Endothelial cell of umbilical vein (primary cell): ENCODE measurements at regions not wholly inside any gene's neighbourhood (a gene's known extent, or its start where the extent isn't known, plus 50 kb on each side); places are given as distances from the start of the nearest gene placed in this dataset.

Experiments
- BruUV-seq: library from RNA; stranded (reverse); fragments of 400-500 nt; replicated peaks from 2 replicates; lab custom pipeline; 2021; lab: Mats Ljungman, UMichigan
- CTCF ChIA-PET: fragments of 300-600, 350-600 bp; sonication (Branson Sonifier 250); formaldehyde crosslinking; loops from one replicate; lab custom pipeline; 2021; ENCODE audit warnings: antibody characterized with exemption, inconsistent platforms; lab: Charles Lee
- POLR2A ChIA-PET: fragments of 300-600, 350-600 bp; sonication (Branson Sonifier 250); formaldehyde crosslinking; loops from one replicate; lab custom pipeline; 2021; ENCODE audit warnings: antibody characterized with exemption, inconsistent platforms; lab: Charles Lee
- DNase-seq: peaks from one replicate; pipeline ENCODE4 v3.0.0-alpha.2; 2011; ENCODE audit warnings: low read depth, low spot score
- FAIRE-seq: peaks from 2 replicates; lab custom pipeline; 2011; peaks lifted over from hg19 to GRCh38; lab: Jason Lieb, UNC
- H2AFZ ChIP-seq: 2 replicates; pipeline ENCODE4 v1.6.0; 2012; ENCODE audit warnings: low read depth, low read length, control low read depth, inconsistent platforms
- H3K27ac ChIP-seq: 2 replicates; pipeline ENCODE4 v1.5.1; 2011; ENCODE audit warnings: low read depth, mild to moderate bottlenecking, control low read depth, low read length, moderate library complexity; ENCODE audit not compliant: insufficient read depth
- H3K27me3 ChIP-seq, 2 experiments: 2 replicates each; pipeline versions ENCODE4 v1.6.0 to v1.6.1; 2011; ENCODE audit warnings: low read length in 2 of 2, mixed read lengths in 1 of 2; ENCODE audit not compliant: control insufficient read depth in 2 of 2, insufficient read depth in 2 of 2
- H3K36me3 ChIP-seq, 2 experiments: 2 replicates in 1 of 2; 3 replicates in 1 of 2; pipeline ENCODE4 v1.5.1; 2011; ENCODE audit warnings: low read length in 2 of 2, mild to moderate bottlenecking in 1 of 2, moderate library complexity in 1 of 2; ENCODE audit not compliant: control insufficient read depth in 2 of 2, insufficient read depth in 2 of 2; ENCODE audit errors: extremely low read depth in 1 of 2
- H3K4me1 ChIP-seq: 3 replicates; pipeline ENCODE4 v1.5.1; 2011; ENCODE audit warnings: mild to moderate bottlenecking, low read length; ENCODE audit not compliant: control insufficient read depth, insufficient read depth; ENCODE audit errors: extremely low read depth
- H3K4me2 ChIP-seq: 2 replicates; pipeline ENCODE4 v1.6.1; 2011; ENCODE audit warnings: low read length, control low read depth, mixed read lengths; ENCODE audit not compliant: insufficient read depth
- H3K4me3 ChIP-seq, 3 experiments: fragments of 200-600 bp in 1 of 3; sonication (generic), shearing (Covaris generic) in 1 of 3; replicated peaks in 1 of 3; 2 replicates each; pipeline ENCODE4 v1.5.1; 2011 to 2016; ENCODE audit warnings: control low read depth in 3 of 3, low read length in 3 of 3, mild to moderate bottlenecking in 2 of 3, inconsistent platforms in 1 of 3, low read depth in 1 of 3, moderate library complexity in 1 of 3; ENCODE audit not compliant: insufficient read depth in 1 of 3
- H3K79me2 ChIP-seq: 2 replicates; pipeline ENCODE4 v1.6.0; 2012; ENCODE audit warnings: low read length, inconsistent platforms; ENCODE audit not compliant: control insufficient read depth, insufficient read depth
- H3K9ac ChIP-seq: replicated peaks from 2 replicates; pipeline ENCODE3; 2011; ENCODE audit warnings: low read length, control low read depth; ENCODE audit not compliant: insufficient read depth; ENCODE audit errors: extremely low read depth
- H3K9me1 ChIP-seq: replicated peaks from 3 replicates; pipeline ENCODE4 v1.6.0; 2011; ENCODE audit warnings: mild to moderate bottlenecking, low read length; ENCODE audit not compliant: control insufficient read depth, insufficient read depth; ENCODE audit errors: extremely low read depth
- H3K9me3 ChIP-seq: replicated peaks from 2 replicates; pipeline ENCODE4 v1.5.1; 2012; ENCODE audit warnings: low read length, inconsistent platforms; ENCODE audit not compliant: control insufficient read depth, insufficient read depth
- H4K20me1 ChIP-seq: replicated peaks from 2 replicates; pipeline ENCODE3; 2011; ENCODE audit warnings: mild to moderate bottlenecking, low read length; ENCODE audit not compliant: control insufficient read depth, insufficient read depth; ENCODE audit errors: extremely low read depth
- GATA2 ChIP-seq: IDR thresholded peaks from 2 replicates; pipeline ENCODE4 v1.7.0; 2011; ENCODE audit warnings: low read depth, mild to moderate bottlenecking, moderate library complexity, mixed read lengths, low read length; ENCODE audit not compliant: insufficient read length, insufficient read depth
- MYC ChIP-seq: IDR thresholded peaks from one replicate; pipeline ENCODE4 v1.6.1; 2011; ENCODE audit warnings: mild to moderate bottlenecking, low read depth, low read length
- POLR2AphosphoS5 ChIP-seq: IDR thresholded peaks from 2 replicates; pipeline ENCODE4 v1.6.1; 2012; ENCODE audit warnings: low read depth, mild to moderate bottlenecking, control low read depth, low read length, moderate library complexity; ENCODE audit not compliant: insufficient read depth
- dilution Hi-C: fragments of 300-500 bp; cut with MboI; formaldehyde crosslinking; loops from one replicate; pipeline ENCODE4 v1.15.0; 2019; ENCODE audit warnings: low sequenced_read_pairs; ENCODE audit not compliant: extremely low pct_ligation_motif_present
- intact Hi-C: fragments of 100-400 bp; cut with micrococcal nuclease; formaldehyde crosslinking; loops from one replicate; pipeline ENCODE4 v1.10.0; 2022
- TF ChIP-seq, protein P1 (sequence below), 2 donors: IDR thresholded peaks; 1 replicate in 1 of 2; 2 replicates in 1 of 2; pipeline ENCODE4 v1.5.1; 2011; ENCODE audit warnings: low read length in 2 of 2, mild to moderate bottlenecking in 2 of 2, moderate library complexity in 2 of 2, control low read depth in 1 of 2, inconsistent platforms in 1 of 2, low read depth in 1 of 2; ENCODE audit not compliant: insufficient read depth in 1 of 2; ENCODE audit errors: extremely low read depth in 1 of 2

DNA sequence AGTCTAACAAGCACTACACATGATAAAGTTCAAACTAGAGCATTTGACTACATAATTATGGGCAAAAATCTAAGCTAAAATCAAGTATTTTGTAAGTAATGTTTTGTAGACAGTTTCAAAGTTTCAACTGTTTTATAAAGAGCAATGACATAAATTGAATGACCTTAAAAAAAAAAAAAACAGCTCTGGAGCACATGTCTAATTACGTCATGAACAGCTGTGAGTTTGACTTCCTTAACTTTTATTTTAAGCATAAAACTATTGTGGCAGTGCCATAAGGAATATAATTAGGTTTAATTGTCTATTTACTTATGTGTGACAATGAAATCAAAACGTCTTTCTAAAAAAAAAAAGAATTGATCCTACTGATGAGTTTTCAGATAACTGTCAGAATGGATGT is 272.5 kb upstream of the LRRC7 start:
- POLR2A ChIA-PET, result no interaction called here
- Histone ChIP-seq H3K27me3 (no peaks in the 10 kb centered on the region), H3K9ac (no peak overlapping the region), H3K4me2 (no peak overlapping the region), H2AFZ (no peak overlapping the region), H3K4me3 (no peak overlapping the region), H3K4me1 (no peaks in the 10 kb centered on the region), H3K9me3 (no peaks in the 10 kb centered on the region), H3K9me1 (no peaks in the 10 kb centered on the region), H3K27ac (no peak overlapping the region), H4K20me1 (no peaks in the 10 kb centered on the region), H3K36me3 (no peaks in the 10 kb centered on the region), H3K79me2 (no peaks in the 10 kb centered on the region)
- CTCF ChIA-PET, result no interaction called here
- DNase-seq (no peak), FAIRE-seq (no peak)
- dilution Hi-C loops (no loop called here), intact Hi-C loops (no loop called here)
- no peak for TF ChIP-seq MYC
- BruUV-seq, result no TSS peak

- dilution Hi-C loops (no loop called here), intact Hi-C loops (no loop called here)
- BruUV-seq, result no TSS peak
- Histone ChIP-seq H3K9me1 (no peaks in the 10 kb centered on the region), H3K36me3 (no peaks in the 10 kb centered on the region), H3K79me2 (no peaks in the 10 kb centered on the region), H3K9me3 (no peaks in the 10 kb centered on the region), H3K27me3 (no peaks in the 10 kb centered on the region), H3K27ac (no peak overlapping the region), H3K9ac (no peak overlapping the region), H3K4me3 (no peak overlapping the region), H3K4me1 (no peaks in the 10 kb centered on the region), H2AFZ (no peak overlapping the region), H3K4me2 (no peak overlapping the region), H4K20me1 (no peaks in the 10 kb centered on the region)
- TF ChIP-seq POLR2AphosphoS5 (no peak), GATA2 (no peak), MYC (no peak)
- TF ChIP-seq, protein P1, sequence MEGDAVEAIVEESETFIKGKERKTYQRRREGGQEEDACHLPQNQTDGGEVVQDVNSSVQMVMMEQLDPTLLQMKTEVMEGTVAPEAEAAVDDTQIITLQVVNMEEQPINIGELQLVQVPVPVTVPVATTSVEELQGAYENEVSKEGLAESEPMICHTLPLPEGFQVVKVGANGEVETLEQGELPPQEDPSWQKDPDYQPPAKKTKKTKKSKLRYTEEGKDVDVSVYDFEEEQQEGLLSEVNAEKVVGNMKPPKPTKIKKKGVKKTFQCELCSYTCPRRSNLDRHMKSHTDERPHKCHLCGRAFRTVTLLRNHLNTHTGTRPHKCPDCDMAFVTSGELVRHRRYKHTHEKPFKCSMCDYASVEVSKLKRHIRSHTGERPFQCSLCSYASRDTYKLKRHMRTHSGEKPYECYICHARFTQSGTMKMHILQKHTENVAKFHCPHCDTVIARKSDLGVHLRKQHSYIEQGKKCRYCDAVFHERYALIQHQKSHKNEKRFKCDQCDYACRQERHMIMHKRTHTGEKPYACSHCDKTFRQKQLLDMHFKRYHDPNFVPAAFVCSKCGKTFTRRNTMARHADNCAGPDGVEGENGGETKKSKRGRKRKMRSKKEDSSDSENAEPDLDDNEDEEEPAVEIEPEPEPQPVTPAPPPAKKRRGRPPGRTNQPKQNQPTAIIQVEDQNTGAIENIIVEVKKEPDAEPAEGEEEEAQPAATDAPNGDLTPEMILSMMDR (IDR thresholded peaks at IDR 0.05; ENCODE audit: extremely low read depth in 1 of 2, insufficient read depth in 1 of 2, low read depth in 1 of 2, low read length in 2 of 2), result peak in 1 of 2 donors; percentile 6
- POLR2A ChIA-PET, result no interaction called here
- CTCF ChIA-PET, result no interaction called here
- DNase-seq, result no peak
- no peak for FAIRE-seq
Measured at GRCh38 chr1:69305621-69306020, 262.1 kb upstream of the LRRC7 start.
